Fibroblast of lung (primary cell): ENCODE measurements at regions not wholly inside any gene's neighbourhood (a gene's known extent, or its start where the extent isn't known, plus 50 kb on each side); places are given as distances from the start of the nearest gene placed in this dataset.

Experiments used
- DNase-seq, 2 donors: peaks; one replicate each; pipeline versions ENCODE4 v3.0.0 to v3.0.0-alpha.2; 2010; ENCODE audit warnings: low read depth in 2 of 2
- H2AFZ ChIP-seq: 2 replicates; pipeline ENCODE4 v1.5.1; 2012; ENCODE audit warnings: low read length, control low read depth, inconsistent platforms
- H3K27ac ChIP-seq: 2 replicates; pipeline ENCODE4 v1.5.1; 2011; ENCODE audit warnings: low read length, control low read depth; ENCODE audit not compliant: insufficient read depth
- H3K27me3 ChIP-seq: 2 replicates; pipeline ENCODE4 v1.5.1; 2011; ENCODE audit warnings: mild to moderate bottlenecking, low read length; ENCODE audit not compliant: control insufficient read depth, insufficient read depth
- H3K36me3 ChIP-seq: 2 replicates; pipeline ENCODE4 v1.5.1; 2011; ENCODE audit warnings: low read length; ENCODE audit not compliant: control insufficient read depth, insufficient read depth
- H3K4me1 ChIP-seq: 2 replicates; pipeline ENCODE4 v1.5.1; 2011; ENCODE audit warnings: low read length; ENCODE audit not compliant: control insufficient read depth, insufficient read depth; ENCODE audit errors: extremely low read depth
- H3K4me2 ChIP-seq: 2 replicates; pipeline ENCODE4 v1.5.1; 2011; ENCODE audit warnings: low read length, control low read depth; ENCODE audit not compliant: insufficient read depth; ENCODE audit errors: extremely low read depth
- H3K4me3 ChIP-seq, 4 experiments: fragments of 200-600 bp in 1 of 4; sonication (generic) in 1 of 4; replicated peaks in 1 of 4; 2 replicates each; pipeline ENCODE4 v1.5.1; 2011 to 2016; ENCODE audit warnings: low read length in 4 of 4, low read depth in 3 of 4, mild to moderate bottlenecking in 3 of 4, control low read depth in 2 of 4, inconsistent platforms in 1 of 4, mixed read lengths in 1 of 4; ENCODE audit not compliant: insufficient read depth in 1 of 4; ENCODE audit errors: control extremely low read depth in 1 of 4
- H3K79me2 ChIP-seq: 2 replicates; pipeline ENCODE4 v1.5.1; 2012; ENCODE audit warnings: mild to moderate bottlenecking, low read length, inconsistent platforms; ENCODE audit not compliant: control insufficient read depth, insufficient read depth
- H3K9ac ChIP-seq: 2 replicates; pipeline ENCODE4 v1.5.1; 2011; ENCODE audit warnings: mild to moderate bottlenecking, low read length, control low read depth; ENCODE audit not compliant: insufficient read depth
- H3K9me3 ChIP-seq: 2 replicates; pipeline ENCODE4 v1.5.1; 2012; ENCODE audit warnings: low read depth, low read length; ENCODE audit not compliant: control insufficient read depth, insufficient read depth
- H4K20me1 ChIP-seq: 2 replicates; pipeline ENCODE4 v1.5.1; 2011; ENCODE audit warnings: low read length; ENCODE audit not compliant: control insufficient read depth, insufficient read depth; ENCODE audit errors: extremely low read depth
- CTCF ChIP-seq, 2 donors: IDR thresholded peaks in 1 of 2; conservative IDR thresholded peaks in 1 of 2; 1 replicate in 1 of 2; 2 replicates in 1 of 2; pipeline ENCODE4 v1.5.1; 2011 to 2012; ENCODE audit warnings: low read length in 2 of 2, control low read depth in 1 of 2, inconsistent platforms in 1 of 2, low read depth in 1 of 2, mild to moderate bottlenecking in 1 of 2
- EZH2 ChIP-seq: IDR thresholded peaks from 2 replicates; pipeline ENCODE4 v1.5.1; 2012; ENCODE audit warnings: low read length, control low read depth, mild to moderate bottlenecking; ENCODE audit errors: missing control alignments

- H3K36me3 ChIP-seq = no peaks in the 10 kb centered on the region
- H4K20me1 ChIP-seq = no peaks in the 10 kb centered on the region
- no peak overlapping the region for H3K27ac ChIP-seq
- no peak overlapping the region for H2AFZ ChIP-seq
- no peaks in the 10 kb centered on the region for H3K4me1 ChIP-seq
- TF ChIP-seq CTCF (conservative IDR thresholded peaks at IDR 0.05 in 1 of 2, IDR thresholded peaks at IDR 0.05 in 1 of 2; ENCODE audit: low read depth in 1 of 2, low read length in 2 of 2) = no peak
- TF ChIP-seq EZH2 = no peak
- no peaks in the 10 kb centered on the region for H3K27me3 ChIP-seq
- no peak overlapping the region for H3K4me2 ChIP-seq
- H3K4me3 ChIP-seq = no peak overlapping the region
- H3K9me3 ChIP-seq = no peaks in the 10 kb centered on the region
- DNase-seq = no peak
- no peaks in the 10 kb centered on the region for H3K79me2 ChIP-seq
- no peak overlapping the region for H3K9ac ChIP-seq
These were observed 72.3 kb downstream of the ZNF503 start for GRCh38 chr10:75329190-75329745.

- no peak for DNase-seq
- no peak overlapping the region for H3K4me2 ChIP-seq
- no peak overlapping the region for H2AFZ ChIP-seq
- H3K4me3 ChIP-seq = no peak overlapping the region
- H3K9ac ChIP-seq = no peak overlapping the region
- no peaks in the 10 kb centered on the region for H3K9me3 ChIP-seq
- no peak overlapping the region for H3K27ac ChIP-seq
- no peaks in the 10 kb centered on the region for H4K20me1 ChIP-seq
- no peaks in the 10 kb centered on the region for H3K27me3 ChIP-seq
- no peaks in the 10 kb centered on the region for H3K4me1 ChIP-seq
- no peaks in the 10 kb centered on the region for H3K79me2 ChIP-seq
- no peaks in the 10 kb centered on the region for H3K36me3 ChIP-seq
- TF ChIP-seq CTCF (conservative IDR thresholded peaks at IDR 0.05 in 1 of 2, IDR thresholded peaks at IDR 0.05 in 1 of 2; ENCODE audit: low read depth in 1 of 2, low read length in 2 of 2) (no peak), EZH2 (no peak)
These were observed 75.3 kb downstream of the ZNF503 start for GRCh38 chr10:75326306-75326705.

- no peaks in the 10 kb centered on the region for H3K36me3 ChIP-seq
- no peak overlapping the region for H3K9ac ChIP-seq
- H4K20me1 ChIP-seq = no peaks in the 10 kb centered on the region
- no peaks in the 10 kb centered on the region for H3K79me2 ChIP-seq
- H2AFZ ChIP-seq = no peak overlapping the region
- H3K4me3 ChIP-seq = no peak overlapping the region
- TF ChIP-seq CTCF (conservative IDR thresholded peaks at IDR 0.05 in 1 of 2, IDR thresholded peaks at IDR 0.05 in 1 of 2; ENCODE audit: low read depth in 1 of 2, low read length in 2 of 2) = no peak
- no peak for TF ChIP-seq EZH2
- no peak overlapping the region for H3K4me2 ChIP-seq
- H3K27me3 ChIP-seq = no peaks in the 10 kb centered on the region
- no peak for DNase-seq
- no peaks in the 10 kb centered on the region for H3K9me3 ChIP-seq
- no peaks in the 10 kb centered on the region for H3K4me1 ChIP-seq
- no peak overlapping the region for H3K27ac ChIP-seq
These were observed 82.3 kb downstream of the ZNF503 start for GRCh38 chr10:75319274-75319673.
